CD4-positive, alpha-beta T cell (primary cell): ENCODE measurements at regions not wholly inside any gene's neighbourhood (a gene's known extent, or its start where the extent isn't known, plus 50 kb on each side); places are given as distances from the start of the nearest gene placed in this dataset.

Experiments used
- ATAC-seq: fragments of 200-7000 bp; cut with Tn5 transposase; one replicate; pipeline ENCODE4 v1.10.0; 2022; ENCODE audit warnings: mild to moderate bottlenecking; ENCODE audit not compliant: poor library complexity
- CTCF ChIA-PET: fragments of 350-600 bp; sonication (Branson Sonifier 250); formaldehyde crosslinking; loops from one replicate; lab custom pipeline; 2021; ENCODE audit warnings: antibody characterized with exemption, inconsistent platforms; lab: Charles Lee
- POLR2A ChIA-PET: fragments of 350-600 bp; sonication (Branson Sonifier 250); formaldehyde crosslinking; loops from one replicate; lab custom pipeline; 2021; ENCODE audit warnings: antibody characterized with exemption, inconsistent platforms; lab: Charles Lee
- DNase-seq, 14 experiments: peaks; one replicate each; pipeline ENCODE4 v3.0.0-alpha.2; 2013 to 2020; ENCODE audit warnings: mixed read lengths in 2 of 14
- H3K27ac ChIP-seq, 2 donors: one replicate each; pipeline versions ENCODE4 v1.5.1 to v1.7.0; 2013; ENCODE audit warnings: low read length in 2 of 2, low read depth in 1 of 2, mild to moderate bottlenecking in 1 of 2
- H3K27me3 ChIP-seq, 2 experiments: 1 replicate in 1 of 2; 2 replicates in 1 of 2; pipeline versions ENCODE4 v1.6.1 to v1.7.0; 2013; ENCODE audit warnings: low read length in 2 of 2, control low read depth in 1 of 2, mild to moderate bottlenecking in 1 of 2, moderate library complexity in 1 of 2; ENCODE audit not compliant: insufficient read depth in 2 of 2, control insufficient read depth in 1 of 2
- H3K36me3 ChIP-seq: one replicate; pipeline ENCODE4 v1.6.1; 2013; ENCODE audit warnings: low read length, control low read depth; ENCODE audit not compliant: insufficient read depth
- H3K4me1 ChIP-seq: one replicate; pipeline ENCODE4 v1.6.1; 2013; ENCODE audit warnings: low read length, control low read depth; ENCODE audit not compliant: insufficient read depth
- H3K4me3 ChIP-seq: one replicate; pipeline ENCODE4 v1.5.1; 2013; ENCODE audit warnings: mild to moderate bottlenecking, low read length, moderate library complexity
- H3K9me3 ChIP-seq, 2 experiments: 1 replicate in 1 of 2; 2 replicates in 1 of 2; pipeline versions ENCODE4 v1.6.1 to v1.7.0; 2013; ENCODE audit warnings: low read length in 2 of 2, mild to moderate bottlenecking in 2 of 2, control low read depth in 1 of 2, moderate library complexity in 1 of 2; ENCODE audit not compliant: control insufficient read depth in 1 of 2, insufficient read depth in 1 of 2
- H3K27ac Mint-ChIP-seq: one replicate; pipeline ENCODE4 v1.8.0; 2020; ENCODE audit warnings: mixed read lengths
- H3K27me3 Mint-ChIP-seq: one replicate; pipeline ENCODE4 v1.8.0; 2021; ENCODE audit warnings: mixed read lengths
- H3K36me3 Mint-ChIP-seq: one replicate; pipeline ENCODE4 v1.8.0; 2021; ENCODE audit warnings: low read depth, mixed read lengths
- H3K4me1 Mint-ChIP-seq: one replicate; pipeline ENCODE4 v1.8.0; 2021; ENCODE audit warnings: low read depth, mixed read lengths
- H3K4me3 Mint-ChIP-seq: one replicate; pipeline ENCODE4 v1.8.0; 2020; ENCODE audit warnings: mild to moderate bottlenecking, mixed read lengths
- H3K9me3 Mint-ChIP-seq: one replicate; pipeline ENCODE4 v1.8.0; 2020; ENCODE audit warnings: mixed read lengths
- intact Hi-C, 2 experiments: fragments of 100-400 bp; cut with DNase I in 1 of 2; cut with micrococcal nuclease in 1 of 2; formaldehyde crosslinking; loops; one replicate each; pipeline versions ENCODE4 v1.15.1 to v1.9.0; 2023 to 2025; cut with DNase I, micrococcal nuclease
- TF ChIP-seq, protein P1 (sequence below): fragments of 200-600 bp; IDR thresholded peaks from one replicate; pipeline ENCODE4 v1.8.0; 2022; ENCODE audit warnings: antibody characterized with exemption, mild to moderate bottlenecking

DNA sequence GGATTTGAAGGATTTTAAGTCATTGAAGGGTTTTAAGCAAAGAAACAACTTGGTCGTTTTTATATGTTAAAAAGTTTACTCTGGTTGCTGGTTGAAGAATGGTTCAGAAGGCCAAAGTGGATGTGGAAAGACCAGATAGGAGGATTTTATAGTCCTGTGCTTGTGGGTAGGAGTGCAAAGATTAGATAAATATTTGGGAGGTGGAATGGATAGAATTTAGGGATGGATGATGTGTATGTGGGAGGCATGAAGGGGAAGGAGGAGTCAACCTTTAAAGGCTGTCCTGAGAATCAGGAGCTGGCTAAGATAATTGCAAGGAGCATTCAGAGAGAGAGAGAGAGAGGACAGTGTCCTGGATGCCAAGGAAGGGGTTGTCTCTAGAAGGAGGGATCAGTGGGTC, 190.1 kb upstream of the SPRED2 start:
- H3K4me3 Mint-ChIP-seq, result no peak overlapping the region
- Histone ChIP-seq H3K27me3 (peaks cover 19 to 28% of the 10 kb centered on the region in 2 experiments), H3K27ac (no peak overlapping the region), H3K36me3 (no peaks in the 10 kb centered on the region), H3K4me3 (no peak overlapping the region), H3K9me3 (no peaks in the 10 kb centered on the region), H3K4me1 (no peaks in the 10 kb centered on the region)
- H3K36me3 Mint-ChIP-seq, result no peaks in the 10 kb centered on the region
- DNase-seq (no peak), ATAC-seq (no peak)
- no peaks in the 10 kb centered on the region for H3K4me1 Mint-ChIP-seq
- no peaks in the 10 kb centered on the region for H3K9me3 Mint-ChIP-seq
- H3K27me3 Mint-ChIP-seq, result peaks cover 23% of the 10 kb centered on the region
- CTCF ChIA-PET, result no interaction called here
- TF ChIP-seq, protein P1, sequence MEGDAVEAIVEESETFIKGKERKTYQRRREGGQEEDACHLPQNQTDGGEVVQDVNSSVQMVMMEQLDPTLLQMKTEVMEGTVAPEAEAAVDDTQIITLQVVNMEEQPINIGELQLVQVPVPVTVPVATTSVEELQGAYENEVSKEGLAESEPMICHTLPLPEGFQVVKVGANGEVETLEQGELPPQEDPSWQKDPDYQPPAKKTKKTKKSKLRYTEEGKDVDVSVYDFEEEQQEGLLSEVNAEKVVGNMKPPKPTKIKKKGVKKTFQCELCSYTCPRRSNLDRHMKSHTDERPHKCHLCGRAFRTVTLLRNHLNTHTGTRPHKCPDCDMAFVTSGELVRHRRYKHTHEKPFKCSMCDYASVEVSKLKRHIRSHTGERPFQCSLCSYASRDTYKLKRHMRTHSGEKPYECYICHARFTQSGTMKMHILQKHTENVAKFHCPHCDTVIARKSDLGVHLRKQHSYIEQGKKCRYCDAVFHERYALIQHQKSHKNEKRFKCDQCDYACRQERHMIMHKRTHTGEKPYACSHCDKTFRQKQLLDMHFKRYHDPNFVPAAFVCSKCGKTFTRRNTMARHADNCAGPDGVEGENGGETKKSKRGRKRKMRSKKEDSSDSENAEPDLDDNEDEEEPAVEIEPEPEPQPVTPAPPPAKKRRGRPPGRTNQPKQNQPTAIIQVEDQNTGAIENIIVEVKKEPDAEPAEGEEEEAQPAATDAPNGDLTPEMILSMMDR, result no peak
- POLR2A ChIA-PET, result no interaction called here
- intact Hi-C loops, result no loop called here
- no peak overlapping the region for H3K27ac Mint-ChIP-seq

DNA sequence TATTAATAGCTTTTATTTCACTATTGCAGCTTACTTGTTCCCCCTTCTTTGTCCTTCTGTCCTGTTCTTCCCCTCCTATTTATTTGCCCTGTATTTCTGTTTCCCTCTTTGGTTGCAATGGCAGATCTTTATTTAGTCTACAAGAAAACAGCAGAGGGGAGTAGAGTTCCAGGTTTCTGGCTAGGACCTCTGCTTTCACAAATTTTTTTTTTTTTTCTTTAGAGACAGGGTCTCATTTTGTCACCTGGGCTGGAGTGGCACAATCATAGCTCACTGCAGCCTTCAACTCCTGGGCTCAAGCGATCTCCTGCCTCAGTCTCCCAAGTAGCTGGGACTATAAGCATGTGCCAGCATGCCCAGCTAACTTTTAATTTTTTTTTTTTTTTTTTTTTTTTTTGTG, 188.1 kb upstream of the SPRED2 start:
- H3K27ac ChIP-seq, result no peak overlapping the region
- Mint-ChIP-seq H3K9me3 (no peaks in the 10 kb centered on the region), H3K27ac (no peak overlapping the region), H3K4me1 (no peaks in the 10 kb centered on the region), H3K4me3 (no peak overlapping the region), H3K36me3 (no peaks in the 10 kb centered on the region), H3K27me3 (peaks cover 23% of the 10 kb centered on the region)
- ATAC-seq (no peak), DNase-seq (no peak)
- intact Hi-C loops, result no loop called here
- no peaks in the 10 kb centered on the region for H3K9me3 ChIP-seq
- ChIA-PET POLR2A (no interaction called here), CTCF (interaction anchor here (0.6 kb wide), 1 partner anchor 1295 kb away, joined by 4 read pairs; no protein-coding TSS in a partner anchor)
- no peaks in the 10 kb centered on the region for H3K4me1 ChIP-seq
- H3K27me3 ChIP-seq, result peaks cover 19 to 28% of the 10 kb centered on the region in 2 experiments
- H3K4me3 ChIP-seq, result no peak overlapping the region
- no peaks in the 10 kb centered on the region for H3K36me3 ChIP-seq
- TF ChIP-seq, protein P1, result no peak

DNA sequence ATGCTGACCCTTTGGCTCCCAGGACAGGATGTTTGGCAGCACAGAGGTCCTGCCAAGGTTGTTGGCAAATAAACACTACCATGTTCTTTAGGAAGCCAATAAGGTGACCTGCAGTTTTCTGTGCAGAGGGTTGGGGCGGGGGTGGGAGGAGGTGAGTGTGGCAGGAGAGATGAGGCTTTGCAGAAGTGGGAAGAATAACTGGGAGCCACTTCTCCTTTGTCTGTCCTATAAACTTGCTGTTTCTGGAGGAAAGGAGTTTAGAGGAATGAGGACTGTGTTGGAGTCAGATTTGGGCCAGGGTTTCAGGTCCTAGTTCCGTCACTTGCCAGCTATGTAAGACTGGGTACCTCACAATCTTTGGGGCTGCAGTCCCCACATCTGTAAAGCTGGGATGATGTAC, 187.6 kb upstream of the SPRED2 start:
- Mint-ChIP-seq H3K36me3 (no peaks in the 10 kb centered on the region), H3K4me1 (no peaks in the 10 kb centered on the region), H3K27ac (no peak overlapping the region), H3K9me3 (no peaks in the 10 kb centered on the region), H3K4me3 (no peak overlapping the region), H3K27me3 (peaks cover 23% of the 10 kb centered on the region)
- Histone ChIP-seq H3K4me1 (no peaks in the 10 kb centered on the region), H3K27ac (no peak overlapping the region), H3K9me3 (no peaks in the 10 kb centered on the region), H3K4me3 (no peak overlapping the region), H3K27me3 (peaks cover 19 to 28% of the 10 kb centered on the region in 2 experiments), H3K36me3 (no peaks in the 10 kb centered on the region)
- POLR2A ChIA-PET, result no interaction called here
- no peak for DNase-seq
- TF ChIP-seq, protein P1, result no peak
- intact Hi-C loops, result no loop called here
- no peak for ATAC-seq
- CTCF ChIA-PET, result no interaction called here
